Activated T-helper 2 cell treated with anti-CD3 and anti-CD28 coated beads, Interferon-gamma antibody, Interleukin-2, Interleukin-4, amounts not matched to agents 10 μg/mL and 5 μg/mL and 100 μg/mL, durations not matched to agents 14 hours and 24 hours and 36 hours (primary cell): ENCODE measurements at regions not wholly inside any gene's neighbourhood (a gene's known extent, or its start where the extent isn't known, plus 50 kb on each side); places are given as distances from the start of the nearest gene placed in this dataset.

Source experiments
- DNase-seq: peaks from one replicate; pipeline ENCODE4 v3.0.0; 2021; ENCODE audit warnings: low spot score
- H3K27ac Mint-ChIP-seq: one replicate; pipeline ENCODE4 v1.8.0; 2021; ENCODE audit warnings: mixed read lengths
- H3K27me3 Mint-ChIP-seq: one replicate; pipeline ENCODE4 v1.8.0; 2021; ENCODE audit warnings: low read depth, mixed read lengths
- H3K36me3 Mint-ChIP-seq: one replicate; pipeline ENCODE4 v1.8.0; 2021; ENCODE audit warnings: low read depth, mixed read lengths
- H3K4me1 Mint-ChIP-seq: one replicate; pipeline ENCODE4 v1.8.0; 2021; ENCODE audit warnings: low read depth, mixed read lengths
- H3K4me3 Mint-ChIP-seq: one replicate; pipeline ENCODE4 v1.8.0; 2021; ENCODE audit warnings: low read depth, mild to moderate bottlenecking, moderate library complexity, mixed read lengths
- H3K9me3 Mint-ChIP-seq: one replicate; pipeline ENCODE4 v1.8.0; 2021; ENCODE audit warnings: mixed read lengths
- intact Hi-C: fragments of 100-400 bp; cut with micrococcal nuclease; formaldehyde crosslinking; loops from one replicate; pipeline ENCODE4 v1.15.1; 2023

DNA sequence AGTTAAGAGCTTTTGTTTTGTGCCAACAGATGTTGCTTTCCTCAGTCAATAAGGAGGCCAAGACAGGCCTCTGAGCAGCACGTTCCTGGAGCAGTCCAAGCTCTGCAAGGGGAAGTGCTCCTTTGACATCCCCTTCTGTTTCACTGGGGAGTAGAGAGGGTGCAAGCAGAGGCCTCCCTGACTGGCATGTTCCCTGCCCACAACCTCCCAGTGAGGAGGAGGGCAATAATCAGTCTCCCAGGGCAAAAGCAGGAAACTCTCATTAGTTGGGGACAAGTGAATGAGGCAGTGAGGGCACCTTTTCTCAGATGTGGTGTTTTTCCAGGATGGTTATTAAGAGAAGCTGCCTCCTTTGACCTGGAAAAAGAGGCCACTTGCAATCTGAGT, 79.5 kb upstream of the ZBED5 start:
- Mint-ChIP-seq H3K4me3 (no peak overlapping the region), H3K27ac (no peak overlapping the region)

GRCh38 chr11:10936626-10937384, 79.0 kb upstream of the ZBED5 start:
- no peak overlapping the region for H3K4me3 Mint-ChIP-seq
- intact Hi-C loops: loop anchor here (10.0 kb wide), 1 partner anchor 328 kb away; no protein-coding TSS in a partner anchor
- H3K4me1 Mint-ChIP-seq: peaks cover 7% of the 10 kb centered on the region
- H3K36me3 Mint-ChIP-seq: no peaks in the 10 kb centered on the region
- H3K27me3 Mint-ChIP-seq: peaks cover 30% of the 10 kb centered on the region
- H3K9me3 Mint-ChIP-seq: no peaks in the 10 kb centered on the region
- no peak for DNase-seq
- no peak overlapping the region for H3K27ac Mint-ChIP-seq

More for the DNA sequence above, 79.5 kb upstream of the ZBED5 start:
- peaks cover 28% of the 10 kb centered on the region for H3K27me3 Mint-ChIP-seq
- H3K36me3 Mint-ChIP-seq: no peaks in the 10 kb centered on the region
- peaks cover 7% of the 10 kb centered on the region for H3K4me1 Mint-ChIP-seq
- intact Hi-C loops: loop anchor here (10.0 kb wide), 1 partner anchor 327 kb away; no protein-coding TSS in a partner anchor
- no peaks in the 10 kb centered on the region for H3K9me3 Mint-ChIP-seq
- DNase-seq: no peak

GRCh38 chr11:10935015-10935559, 77.2 kb upstream of the ZBED5 start:
- no peak overlapping the region for H3K4me3 Mint-ChIP-seq
- intact Hi-C loops: loop anchor here (10.0 kb wide), 1 partner anchor 330 kb away; no protein-coding TSS in a partner anchor
- no peaks in the 10 kb centered on the region for H3K36me3 Mint-ChIP-seq
- H3K4me1 Mint-ChIP-seq: peaks cover 13% of the 10 kb centered on the region
- H3K27ac Mint-ChIP-seq: no peak overlapping the region
- no peak for DNase-seq
- H3K27me3 Mint-ChIP-seq: peaks cover 41% of the 10 kb centered on the region
- no peaks in the 10 kb centered on the region for H3K9me3 Mint-ChIP-seq

DNA sequence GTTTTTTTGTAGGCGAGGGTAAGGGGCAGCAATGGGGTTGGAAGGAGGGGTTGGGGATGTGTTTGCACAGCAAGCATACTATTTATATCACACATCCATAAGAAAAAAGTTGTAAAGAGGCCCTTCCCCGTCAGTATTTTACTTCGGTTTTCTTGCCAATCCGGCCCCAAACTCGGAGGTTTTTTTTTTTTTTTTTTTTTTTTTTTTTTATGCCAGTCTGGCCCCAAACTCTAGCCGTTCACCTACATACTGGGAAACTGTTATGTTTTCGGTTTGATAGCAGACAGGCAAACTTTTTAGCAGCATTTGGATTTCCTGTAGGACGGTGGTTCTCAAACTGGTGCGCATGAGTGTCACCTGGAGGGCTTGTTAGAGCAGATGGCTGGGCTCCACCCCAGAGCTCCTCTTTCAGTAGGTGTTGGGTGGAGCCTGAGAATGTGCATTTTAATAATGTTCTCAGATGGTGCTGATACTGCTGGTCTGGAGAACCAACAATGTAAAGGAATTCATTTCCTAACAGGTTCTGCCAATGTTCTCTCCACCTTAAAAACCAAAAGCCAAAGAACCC, 76.5 kb upstream of the ZBED5 start:
- DNase-seq: no peak
- Mint-ChIP-seq H3K4me1 (peaks cover 13% of the 10 kb centered on the region), H3K36me3 (no peaks in the 10 kb centered on the region), H3K4me3 (peak overlapping the region; percentile 76), H3K27ac (no peak overlapping the region), H3K9me3 (no peaks in the 10 kb centered on the region), H3K27me3 (peaks cover 45% of the 10 kb centered on the region)
- intact Hi-C loops: loop anchor here (5.0 to 10.0 kb wide), 4 partner anchors 57 to 688 kb away; partner anchors contain the start of genes EIF4G2 and GALNT18

DNA sequence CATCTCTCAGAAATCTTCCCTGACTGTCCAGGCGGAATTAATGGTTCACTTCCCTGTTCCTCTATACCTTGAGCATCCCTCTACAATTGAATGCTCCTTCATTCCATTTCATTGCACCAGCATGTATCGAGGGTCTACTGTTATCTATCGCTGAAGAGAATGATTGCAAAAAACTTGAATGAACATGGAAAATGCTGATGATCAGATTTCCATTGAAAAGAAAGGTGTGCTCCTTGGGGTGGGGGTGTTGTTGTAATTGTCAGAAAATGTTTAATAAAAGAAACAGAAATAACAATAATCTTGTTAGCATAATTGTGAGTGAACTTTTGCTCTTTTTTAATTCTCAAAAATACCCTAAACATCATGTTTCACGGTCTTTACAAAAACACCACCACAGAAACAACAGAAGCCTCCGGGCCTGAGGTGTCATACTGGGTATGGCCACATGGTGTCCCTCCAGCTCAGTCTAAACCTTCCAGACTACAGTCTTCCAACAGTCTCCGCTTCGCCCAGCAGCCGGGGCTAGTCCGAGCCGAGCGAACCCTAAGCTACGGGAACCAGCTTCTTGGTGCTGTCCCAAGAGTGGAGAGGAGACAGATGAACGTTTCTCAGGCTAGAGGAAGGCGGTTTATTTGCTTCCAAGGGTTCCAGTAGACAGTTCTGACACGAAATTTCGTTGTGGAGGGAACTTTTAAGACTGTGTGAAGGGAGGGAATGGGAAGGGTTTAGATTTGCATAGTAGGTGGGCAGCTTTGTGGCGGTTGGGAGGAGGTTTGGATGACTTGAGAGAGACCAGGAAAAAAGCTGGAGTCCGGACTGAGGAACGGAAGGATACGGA, 75.8 kb upstream of the ZBED5 start:
- intact Hi-C loops: loop anchor here (1.0 to 10.0 kb wide), 7 partner anchors 56 to 855 kb away; partner anchors contain the start of genes EIF4G2 and GALNT18
- Mint-ChIP-seq H3K27ac (no peak overlapping the region), H3K4me1 (peaks cover 13% of the 10 kb centered on the region), H3K9me3 (no peaks in the 10 kb centered on the region), H3K4me3 (peak overlapping the region; percentile 76), H3K36me3 (no peaks in the 10 kb centered on the region), H3K27me3 (peaks cover 50% of the 10 kb centered on the region)
- peak; percentile 62 for DNase-seq

- peaks cover 56% of the 10 kb centered on the region for H3K27me3 Mint-ChIP-seq
- no peak overlapping the region for H3K4me3 Mint-ChIP-seq
- intact Hi-C loops: loop anchor here (1.0 to 10.0 kb wide), 7 partner anchors 56 to 856 kb away; partner anchors contain the start of genes EIF4G2 and GALNT18
- no peak for DNase-seq
- H3K9me3 Mint-ChIP-seq: no peaks in the 10 kb centered on the region
- H3K27ac Mint-ChIP-seq: no peak overlapping the region
- H3K36me3 Mint-ChIP-seq: no peaks in the 10 kb centered on the region
- peaks cover 13% of the 10 kb centered on the region for H3K4me1 Mint-ChIP-seq
Measured at GRCh38 chr11:10932976-10933375, 75.1 kb upstream of the ZBED5 start.

DNA sequence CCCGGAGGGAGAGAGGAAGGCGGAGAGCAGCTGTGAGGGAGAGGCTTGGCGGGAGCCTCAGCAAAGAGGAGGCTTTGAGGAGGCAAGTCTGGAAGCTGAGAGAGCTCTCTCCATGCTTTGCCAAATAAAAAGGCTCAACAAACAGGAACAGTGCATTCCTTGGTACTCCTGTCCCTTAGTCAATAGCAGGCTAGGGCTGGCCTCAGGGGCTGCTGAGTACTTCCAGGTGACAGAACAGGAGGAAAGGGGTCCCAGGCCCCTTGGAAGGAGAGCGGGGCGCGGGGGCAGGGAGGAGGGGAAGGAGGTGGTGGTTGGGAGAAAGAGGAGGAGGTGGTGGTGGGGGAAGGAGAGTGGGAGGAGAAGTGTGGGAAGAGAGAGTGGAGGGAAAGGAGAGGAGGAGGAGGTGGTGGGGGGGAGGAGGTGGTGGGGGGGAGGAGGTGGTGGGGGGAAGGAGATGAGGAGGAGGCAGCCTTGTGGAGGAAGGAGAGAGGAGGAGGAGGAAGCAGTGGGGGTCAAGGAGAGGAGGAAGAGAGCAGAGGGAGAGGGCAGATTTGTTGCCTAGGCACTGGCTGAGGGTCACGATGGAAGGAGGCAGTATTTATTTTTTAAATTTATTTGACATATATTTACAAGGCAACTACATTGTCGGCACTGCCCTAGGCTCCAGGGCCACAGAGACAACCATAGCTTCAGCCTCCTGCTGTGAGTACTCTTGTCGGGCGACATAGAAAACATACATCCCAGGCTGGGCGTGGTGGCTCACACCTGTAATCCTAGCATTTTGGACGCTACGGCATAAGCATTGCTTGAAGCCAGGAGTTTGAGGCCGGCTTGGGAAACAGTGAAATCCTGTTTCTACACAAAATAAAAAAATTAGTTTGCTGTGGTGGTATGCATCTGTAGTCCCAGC, 74.2 kb upstream of the ZBED5 start:
- Mint-ChIP-seq H3K4me3 (peak overlapping the region; percentile 75), H3K9me3 (no peaks in the 10 kb centered on the region)

GRCh38 chr11:10930972-10931760, 73.3 kb upstream of the ZBED5 start:
- no peaks in the 10 kb centered on the region for H3K9me3 Mint-ChIP-seq
- H3K27ac Mint-ChIP-seq: no peak overlapping the region
- H3K36me3 Mint-ChIP-seq: no peaks in the 10 kb centered on the region
- peaks cover 13% of the 10 kb centered on the region for H3K4me1 Mint-ChIP-seq
- peak; percentile 14 for DNase-seq
- intact Hi-C loops: loop anchor here (5.0 to 10.0 kb wide), 4 partner anchors 54 to 691 kb away; partner anchors contain the start of genes EIF4G2 and GALNT18
- peak overlapping the region; percentile 75 for H3K4me3 Mint-ChIP-seq
- peaks cover 66% of the 10 kb centered on the region for H3K27me3 Mint-ChIP-seq

More for the DNA sequence above, 74.2 kb upstream of the ZBED5 start:
- no peak for DNase-seq
- Mint-ChIP-seq H3K27ac (no peak overlapping the region), H3K27me3 (peaks cover 62% of the 10 kb centered on the region), H3K4me1 (peaks cover 13% of the 10 kb centered on the region), H3K36me3 (no peaks in the 10 kb centered on the region)
- intact Hi-C loops: loop anchor here (2.0 to 10.0 kb wide), 6 partner anchors 55 to 857 kb away; partner anchors contain the start of genes EIF4G2 and GALNT18

DNA sequence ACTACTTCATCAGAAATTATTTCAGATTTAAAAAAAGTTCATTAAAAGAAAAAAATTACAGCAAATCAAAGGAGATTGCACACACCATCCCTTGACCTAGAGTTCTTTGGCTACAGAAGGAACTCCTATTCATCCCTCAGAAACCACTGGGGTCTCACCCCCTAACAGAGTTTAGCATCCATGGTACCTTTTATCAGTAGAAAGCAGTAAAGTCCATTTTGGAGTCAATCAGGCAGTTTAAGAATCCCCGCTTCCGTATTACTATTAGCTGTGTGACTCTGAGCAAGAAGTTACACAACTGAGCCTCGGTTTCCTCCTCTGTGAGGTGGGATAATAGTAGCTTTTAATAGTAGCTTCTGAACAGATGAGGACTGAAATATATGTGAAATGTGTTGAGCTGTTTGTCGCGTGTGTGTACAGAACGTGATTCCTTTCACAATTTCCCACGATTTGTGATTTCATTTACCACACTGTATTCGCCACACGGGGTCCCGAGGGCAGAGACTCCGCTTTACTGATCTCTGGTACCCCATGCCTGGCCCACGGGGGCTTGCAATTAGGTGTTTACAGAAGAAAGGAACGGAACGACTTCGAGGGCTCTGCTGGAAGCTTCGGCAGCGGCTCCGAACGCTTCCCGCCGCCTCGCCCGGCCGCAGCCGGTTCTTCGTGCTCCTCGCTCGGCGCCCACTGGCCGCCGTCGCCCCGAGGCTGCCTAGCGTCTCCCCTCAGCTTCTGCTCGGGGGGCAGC, 72.5 kb upstream of the ZBED5 start:
- intact Hi-C loops: loop anchor here (5.0 to 10.0 kb wide), 4 partner anchors 53 to 692 kb away; partner anchors contain the start of genes EIF4G2 and GALNT18
- Mint-ChIP-seq H3K4me1 (peaks cover 13% of the 10 kb centered on the region), H3K36me3 (no peaks in the 10 kb centered on the region), H3K27me3 (peaks cover 61% of the 10 kb centered on the region), H3K4me3 (peak overlapping the region; percentile 69), H3K9me3 (no peaks in the 10 kb centered on the region), H3K27ac (no peak overlapping the region)
- no peak for DNase-seq

DNA sequence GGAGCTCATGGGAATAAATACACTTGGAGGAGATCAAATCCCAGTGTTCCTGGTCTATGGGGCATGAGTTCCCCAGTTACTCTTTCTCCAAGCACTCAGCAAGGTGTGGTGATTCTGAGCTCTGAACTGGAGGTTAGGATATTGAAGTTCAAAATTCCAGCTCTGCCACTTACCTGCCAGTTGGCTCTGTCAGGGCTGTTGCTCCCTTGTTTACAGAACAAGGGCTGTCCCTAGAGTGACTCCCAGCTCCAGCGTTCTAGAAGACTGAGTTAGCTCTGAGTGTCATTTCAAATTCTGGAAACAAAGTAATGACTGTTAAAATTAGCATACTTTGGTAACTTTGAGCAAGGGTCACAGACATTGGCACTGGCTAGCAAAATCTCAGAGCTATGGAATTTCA, 69.7 kb upstream of the ZBED5 start:
- no peaks in the 10 kb centered on the region for H3K36me3 Mint-ChIP-seq
- DNase-seq: no peak
- H3K9me3 Mint-ChIP-seq: no peaks in the 10 kb centered on the region
- no peak overlapping the region for H3K27ac Mint-ChIP-seq
- H3K4me3 Mint-ChIP-seq: no peak overlapping the region
- peaks cover 50% of the 10 kb centered on the region for H3K27me3 Mint-ChIP-seq
- peaks cover 8% of the 10 kb centered on the region for H3K4me1 Mint-ChIP-seq
- intact Hi-C loops: no loop called here
